Activated CD8-positive, alpha-beta memory T cell treated with anti-CD3 and anti-CD28 coated beads for 24 hours (primary cell): ENCODE measurements at regions not wholly inside any gene's neighbourhood (a gene's known extent, or its start where the extent isn't known, plus 50 kb on each side); places are given as distances from the start of the nearest gene placed in this dataset.
"Not testable (repeated sequence)": the region's sequence is repeated elsewhere in the genome, so short reads cannot be mapped to it uniquely, and the experiment has no call there.

ENCODE experiments used
- DNase-seq: peaks from one replicate; pipeline ENCODE4 v3.0.0-alpha.2; 2020

DNA sequence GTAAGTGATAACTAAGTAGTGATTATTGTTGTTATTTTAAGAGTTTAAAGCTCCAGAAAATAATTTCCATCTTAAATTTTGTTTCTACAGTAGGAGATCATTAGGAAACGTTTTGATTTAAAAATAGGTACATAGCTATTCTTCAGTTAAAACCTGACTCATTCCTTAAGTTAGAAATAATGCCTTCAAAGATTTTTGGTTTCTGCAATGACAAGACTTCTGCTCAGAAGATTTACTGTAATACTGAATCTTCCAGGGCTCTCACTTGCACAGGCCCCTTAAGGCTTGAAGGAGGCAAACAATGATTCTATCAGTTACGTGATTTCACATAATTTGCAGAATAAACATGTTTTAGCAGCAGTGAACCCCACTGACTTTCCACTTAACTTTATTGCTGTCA is 333.7 kb downstream of the RAD51AP2 start:
- DNase-seq, result no peak

DNA sequence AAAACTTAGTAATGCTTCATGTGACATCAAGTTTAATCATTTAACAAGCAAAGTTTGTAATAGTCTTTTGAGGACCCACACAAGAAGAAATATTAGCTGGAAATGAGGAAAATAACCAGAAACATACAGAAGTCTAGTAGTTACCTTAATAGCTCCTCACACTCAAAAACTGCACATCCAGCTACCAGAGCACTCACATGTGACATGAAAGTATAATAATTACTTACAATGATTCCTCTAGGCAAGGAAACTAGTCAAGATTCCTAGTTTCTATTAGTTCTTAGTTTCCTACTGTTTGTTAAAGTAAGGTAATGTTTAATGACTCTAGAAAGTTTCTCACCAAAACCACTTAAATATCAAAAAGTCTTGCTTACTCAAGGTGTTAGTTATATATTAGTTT is 335.8 kb downstream of the RAD51AP2 start:
- DNase-seq, result no peak

GRCh38 chr2:17181051-17181752 is 337.0 kb downstream of the RAD51AP2 start:
- no peak for DNase-seq

DNA sequence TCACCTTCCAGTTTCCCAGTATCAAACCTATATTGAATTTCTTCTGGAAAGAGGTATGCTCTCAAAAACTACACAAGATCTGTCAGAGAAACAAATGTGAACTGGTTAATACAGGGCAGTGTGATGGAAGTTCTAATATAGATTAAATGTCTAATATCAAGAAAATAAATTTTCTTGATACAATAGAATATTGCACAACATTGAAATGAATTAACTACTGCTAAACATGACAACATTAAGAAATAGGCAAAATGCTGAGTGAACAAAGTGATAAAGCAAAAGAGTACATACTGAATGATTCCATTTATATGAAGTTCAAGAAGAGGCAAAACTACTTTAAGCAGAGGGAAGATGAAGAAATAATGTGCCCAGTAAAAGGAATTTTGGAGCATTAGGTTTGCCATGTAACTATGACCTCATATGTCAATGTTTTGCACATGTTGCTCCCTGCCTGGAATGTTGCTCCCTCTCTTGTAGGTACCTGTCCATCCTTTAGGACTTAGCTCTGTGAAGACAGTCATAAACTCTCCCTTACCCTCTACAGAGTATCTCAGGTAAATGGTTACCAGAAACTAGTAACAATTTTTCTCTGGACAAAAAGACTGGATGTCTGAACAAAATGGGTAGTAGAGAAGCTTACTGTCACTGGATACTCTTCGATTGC is 339.0 kb downstream of the RAD51AP2 start:
- no peak for DNase-seq

- no peak for DNase-seq
Measured at GRCh38 chr2:17177088-17177487, 341.2 kb downstream of the RAD51AP2 start.

- DNase-seq, result no peak
Measured at GRCh38 chr2:17171446-17172049, 346.7 kb downstream of the RAD51AP2 start.

DNA sequence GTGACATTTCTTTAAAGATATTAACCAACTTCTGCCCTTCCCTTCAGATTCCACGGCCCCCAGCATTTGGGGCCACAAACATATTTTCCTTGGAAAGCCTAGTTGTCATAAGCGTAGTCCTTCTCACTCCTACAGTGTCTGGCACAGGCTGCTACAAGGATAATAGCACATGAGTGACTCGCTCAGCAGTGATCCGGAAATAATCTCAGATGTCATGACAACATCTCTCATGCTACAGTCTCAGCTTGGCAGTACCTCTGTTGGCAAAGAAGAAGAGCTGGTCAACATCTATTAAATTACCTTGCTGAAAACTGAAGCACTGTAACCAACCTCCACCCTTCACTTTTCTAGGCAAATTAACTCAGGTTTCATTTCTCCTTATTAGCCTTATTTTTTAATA is 351.7 kb downstream of the RAD51AP2 start:
- DNase-seq, result no peak

GRCh38 chr2:17164550-17164949 is 353.7 kb downstream of the RAD51AP2 start:
- DNase-seq, result no peak

GRCh38 chr2:17163638-17164037 is 354.6 kb downstream of the RAD51AP2 start:
- DNase-seq, result no peak

- no peak for DNase-seq
Measured at GRCh38 chr2:17162713-17163112, 355.5 kb downstream of the RAD51AP2 start.

DNA sequence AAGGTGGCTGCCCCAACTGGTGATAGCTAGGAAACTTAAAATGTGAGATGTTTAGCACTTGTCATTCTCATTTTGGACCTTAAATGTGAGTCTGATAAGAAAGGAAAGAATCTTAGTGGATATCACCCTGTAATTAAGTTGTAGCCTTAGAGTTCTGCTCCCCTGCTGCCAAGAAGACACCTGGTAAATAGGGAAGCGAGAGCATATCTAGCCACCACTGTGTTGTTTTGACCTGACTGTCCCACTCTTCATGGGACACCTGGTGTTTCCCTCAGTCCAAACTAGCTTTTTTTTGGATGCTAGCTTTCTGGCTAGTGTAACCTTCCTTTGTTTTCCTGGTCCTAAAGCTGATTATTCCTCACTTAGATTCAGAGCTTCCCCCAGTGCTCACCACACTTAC is 357.6 kb downstream of the RAD51AP2 start:
- no peak for DNase-seq

DNA sequence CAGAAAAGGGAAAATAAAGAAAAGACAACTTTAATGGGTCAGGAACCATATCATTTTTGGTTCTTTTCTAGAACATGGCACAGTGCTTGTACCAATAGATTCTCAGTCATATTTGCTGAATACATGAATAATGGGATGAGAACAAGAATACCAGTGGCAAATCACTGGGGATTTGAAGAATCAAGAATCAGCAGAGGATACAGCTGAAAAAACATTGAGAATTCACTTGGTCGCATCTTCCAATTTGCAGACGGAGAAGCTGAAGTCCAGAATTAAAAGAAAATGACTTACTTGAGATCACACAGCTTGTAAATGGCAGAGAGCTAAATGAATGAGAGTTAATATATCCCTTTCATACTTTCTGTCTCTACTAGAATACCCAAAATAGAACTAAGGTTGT is 362.2 kb downstream of the RAD51AP2 start:
- no peak for DNase-seq

- no peak for DNase-seq
Measured at GRCh38 chr2:17149945-17150344, 368.3 kb downstream of the RAD51AP2 start.

DNA sequence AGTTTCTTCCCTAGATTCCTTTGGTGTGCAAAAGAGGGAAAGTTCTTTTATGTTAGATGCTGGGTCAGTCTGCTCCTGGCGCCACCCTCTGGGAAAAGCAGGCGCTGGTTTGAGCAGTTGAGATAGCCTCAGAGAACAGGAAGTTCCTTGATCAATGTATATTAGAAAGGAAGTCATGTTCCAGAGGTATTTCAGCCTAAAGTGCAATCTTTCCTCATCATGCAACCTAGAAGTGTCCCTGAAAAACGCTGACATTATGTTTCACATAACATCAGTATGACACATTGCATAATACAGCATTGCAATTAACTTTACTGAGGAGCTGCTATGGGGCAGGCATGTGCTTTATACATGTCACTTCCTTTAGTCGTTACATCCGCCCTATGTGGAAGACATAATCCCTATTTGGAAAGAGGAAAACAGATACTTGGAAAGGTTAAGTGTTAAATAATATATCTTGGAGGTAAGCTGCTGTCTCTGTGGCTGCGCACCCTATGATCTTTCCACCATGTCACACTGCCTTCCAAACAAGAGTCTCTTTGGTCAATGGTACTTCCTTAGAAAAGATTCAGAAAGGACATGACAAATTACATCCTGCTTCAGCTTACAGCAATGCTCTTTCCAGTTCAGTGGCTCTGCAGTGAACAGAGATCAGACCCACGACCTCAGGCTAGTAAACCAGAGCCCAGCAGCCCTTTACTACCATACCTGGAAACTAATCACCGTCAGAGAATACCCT is 369.7 kb downstream of the RAD51AP2 start:
- no peak for DNase-seq

DNA sequence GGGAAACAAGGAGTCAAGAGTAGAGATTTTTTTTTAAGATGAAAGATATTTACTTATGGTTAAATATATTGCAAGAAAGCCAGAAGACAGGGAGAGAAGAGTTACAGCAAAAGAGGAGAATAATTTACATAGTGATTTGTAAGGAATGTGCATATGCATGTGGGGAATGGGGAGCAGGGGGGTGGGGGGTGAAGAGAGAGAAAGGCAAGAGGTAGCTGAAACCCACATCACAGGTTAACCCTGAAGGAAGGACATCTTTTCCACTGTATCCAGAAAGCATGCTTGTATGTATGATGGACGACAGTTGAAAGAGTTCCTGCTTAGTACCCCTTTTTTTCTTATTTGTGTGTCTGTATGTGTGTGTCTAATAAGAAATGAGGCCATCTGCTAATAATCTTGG is 371.9 kb downstream of the RAD51AP2 start:
- no peak for DNase-seq

DNA sequence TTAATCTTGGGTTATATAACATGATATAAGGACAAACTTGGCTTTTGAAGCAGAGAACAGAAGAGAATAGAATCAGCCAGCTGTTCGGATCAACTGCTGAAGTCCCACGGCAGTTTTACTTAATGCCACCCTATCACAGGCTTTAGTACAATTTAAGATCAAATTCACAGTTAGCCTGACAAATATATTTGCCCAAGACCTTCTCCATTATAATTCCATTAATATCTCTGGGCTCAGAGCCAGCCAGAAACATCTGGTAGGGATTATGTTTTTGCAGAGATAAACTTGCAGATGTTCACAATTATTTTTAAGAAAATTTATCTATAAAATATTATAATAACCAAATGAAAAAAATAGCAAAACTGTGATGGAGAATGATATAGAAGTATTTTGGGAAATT is 381.4 kb downstream of the RAD51AP2 start:
- DNase-seq, result no peak

- DNase-seq, result no peak
Measured at GRCh38 chr2:17136231-17136630, 382.0 kb downstream of the RAD51AP2 start.

- no peak for DNase-seq
Measured at GRCh38 chr2:17135619-17136018, 382.6 kb downstream of the RAD51AP2 start.

GRCh38 chr2:17133052-17133671 is 385.1 kb downstream of the RAD51AP2 start:
- DNase-seq, result no peak

DNA sequence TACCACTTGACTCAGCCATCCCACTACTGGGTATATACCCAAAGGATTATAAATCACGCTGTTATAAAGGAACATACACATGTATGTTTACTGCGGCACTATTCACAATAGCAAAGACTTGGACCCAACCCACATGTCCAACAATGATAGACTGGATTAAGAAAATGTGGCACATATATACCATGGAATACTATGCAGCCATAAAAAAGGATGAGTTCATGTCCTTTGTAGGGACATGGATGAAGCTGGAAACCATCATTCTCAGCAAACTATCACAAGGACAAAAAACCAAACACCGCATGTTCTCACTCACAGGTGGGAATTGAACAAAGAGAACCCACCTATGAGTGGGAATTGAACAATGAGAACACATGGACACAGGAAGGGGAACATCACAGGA is 387.6 kb downstream of the RAD51AP2 start:
- DNase-seq, result not testable (repeated sequence)

- no peak for DNase-seq
Measured at GRCh38 chr2:17125989-17126620, 392.1 kb downstream of the RAD51AP2 start.

GRCh38 chr2:17124575-17125318 is 393.5 kb downstream of the RAD51AP2 start:
- no peak for DNase-seq
